Hematopoietic multipotent progenitor cell treated with erythropoietin and hydrocortisone succinate and interleukin-3 and kit ligand, for 4 days (in vitro differentiated cells): ENCODE measurements at regions not wholly inside any gene's neighbourhood (a gene's known extent, or its start where the extent isn't known, plus 50 kb on each side); places are given as distances from the start of the nearest gene placed in this dataset.
A peak's percentile ranks its signal among the peaks of the same experiment; 100 is the strongest.
"Not testable (repeated sequence)": the region's sequence is repeated elsewhere in the genome, so short reads cannot be mapped to it uniquely, and the experiment has no call there.

Source experiments
- DNase-seq: peaks from one replicate; pipeline ENCODE4 v3.0.0-alpha.2; 2015

- not testable (repeated sequence) for DNase-seq
Observed at GRCh38 chr5:177664737-177665136, 64.8 kb downstream of the B4GALT7 start.

DNA sequence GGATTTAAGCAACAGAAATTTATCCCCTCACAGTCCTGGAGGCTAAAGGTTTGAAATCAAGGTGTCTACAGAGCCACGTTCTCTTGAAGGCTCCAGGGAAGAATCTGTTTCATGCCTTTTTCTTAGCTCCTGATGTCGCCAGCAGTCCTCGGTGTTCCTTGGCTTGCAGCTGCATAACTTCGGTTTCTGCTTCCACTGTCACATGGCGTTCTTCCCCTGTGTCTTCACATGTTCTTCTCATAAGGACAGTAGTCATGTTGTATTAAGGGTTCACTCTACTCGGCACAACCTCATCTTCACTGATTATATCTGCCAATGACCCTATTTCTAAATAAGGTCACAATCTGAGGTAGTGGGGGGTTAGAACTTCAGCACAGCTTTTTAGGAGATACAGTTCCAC is 65.2 kb downstream of the B4GALT7 start:
- not testable (repeated sequence) for DNase-seq

- not testable (repeated sequence) for DNase-seq
Observed at GRCh38 chr5:177665960-177666359, 66.0 kb downstream of the B4GALT7 start.

DNA sequence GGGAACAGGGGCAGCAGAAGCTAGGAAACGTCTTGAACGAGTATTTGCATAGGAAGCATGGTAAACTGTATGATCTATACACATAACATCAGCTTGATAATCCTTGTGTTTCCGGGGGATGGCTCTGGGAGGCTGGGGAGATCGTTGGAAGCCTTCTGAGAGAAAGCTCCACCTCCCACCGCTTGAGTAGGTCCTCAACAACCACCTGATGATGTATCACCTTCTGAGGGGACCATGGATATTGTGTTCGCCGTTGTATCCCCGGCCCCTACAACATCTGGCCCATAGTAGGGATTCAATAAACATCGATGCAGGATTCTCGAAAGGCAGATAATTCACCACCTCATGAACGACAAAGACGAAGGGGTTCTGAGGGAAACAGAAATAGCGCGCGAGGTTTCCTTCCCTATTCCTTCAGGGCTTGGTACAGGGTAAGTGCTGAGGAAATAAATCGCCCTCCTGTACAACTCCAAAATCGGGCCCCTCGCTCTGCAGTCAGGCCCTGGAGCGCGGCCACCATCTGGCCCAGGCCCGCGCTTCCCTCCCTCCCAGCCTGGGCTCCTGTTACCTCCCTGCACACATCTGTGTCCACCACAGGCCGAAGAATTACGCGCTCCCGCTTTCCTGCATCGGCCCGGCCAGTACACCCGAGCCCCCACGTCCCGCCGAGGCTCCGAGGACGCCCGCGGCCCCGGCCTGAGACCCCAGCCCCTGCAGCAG is 71.3 kb downstream of the B4GALT7 start:
- DNase-seq, result not testable (repeated sequence)

GRCh38 chr5:177671755-177672690 is 72.1 kb downstream of the B4GALT7 start:
- peak; percentile 69 for DNase-seq
